ENCODE measurements at regions not wholly inside any gene's neighbourhood (a gene's known extent, or its start where the extent isn't known, plus 50 kb on each side); places are given as distances from the start of the nearest gene placed in this dataset.
"Not testable (repeated sequence)": the region's sequence is repeated elsewhere in the genome, so short reads cannot be mapped to it uniquely, and the experiment has no call there.

DNA sequence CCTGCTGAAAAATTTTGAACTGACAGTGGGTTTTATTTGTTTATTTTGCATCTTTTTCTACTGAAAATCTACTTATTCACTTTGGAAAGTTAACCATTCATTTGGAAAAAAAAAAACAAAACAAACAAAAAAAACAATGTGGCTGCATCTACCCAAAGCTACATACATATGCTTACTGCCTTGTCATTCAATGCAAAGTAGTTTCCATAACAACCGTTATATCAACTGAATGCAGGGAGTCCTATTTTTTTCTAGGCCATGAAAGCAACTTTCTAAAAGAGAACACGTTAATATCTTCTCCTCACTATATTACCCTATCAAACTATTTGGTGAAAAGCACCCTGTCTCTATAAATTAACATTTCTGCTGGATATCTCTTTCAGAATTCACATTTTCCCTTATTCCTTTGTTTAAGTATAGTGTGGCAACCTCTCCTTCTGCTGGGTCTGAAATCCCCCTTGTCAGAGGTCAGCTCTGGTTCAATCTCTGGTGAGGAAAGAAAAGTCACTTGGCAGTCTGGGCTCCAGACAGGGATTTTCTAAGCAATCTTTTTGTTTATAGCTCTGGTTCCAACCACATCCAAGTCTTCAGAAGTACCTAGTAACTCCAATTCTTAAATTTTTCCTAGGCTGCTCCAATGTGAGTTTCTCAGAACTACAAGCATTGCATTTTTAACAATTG, 528.4 kb upstream of the TOM1L1 start:
- no peak for DNase-seq

DNA sequence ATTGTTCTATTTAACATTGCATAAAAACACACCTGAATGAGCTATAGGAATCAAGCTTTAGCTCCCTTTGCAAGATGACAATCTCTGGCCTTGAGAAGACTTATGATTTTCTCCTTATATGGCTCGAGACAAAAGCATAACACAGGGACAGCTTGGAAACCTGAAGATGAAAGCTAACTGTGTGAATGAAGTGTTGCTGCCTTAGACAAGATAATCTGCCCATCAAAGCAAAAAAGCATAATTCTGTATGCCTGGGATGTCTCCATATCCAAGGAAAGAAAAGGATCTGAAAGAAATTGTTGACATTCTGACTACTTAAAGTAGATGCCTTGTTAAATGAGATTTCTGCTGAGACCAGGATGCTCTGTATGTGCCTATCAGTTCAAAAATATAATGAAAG, 526.7 kb upstream of the TOM1L1 start:
- no peak for DNase-seq

DNA sequence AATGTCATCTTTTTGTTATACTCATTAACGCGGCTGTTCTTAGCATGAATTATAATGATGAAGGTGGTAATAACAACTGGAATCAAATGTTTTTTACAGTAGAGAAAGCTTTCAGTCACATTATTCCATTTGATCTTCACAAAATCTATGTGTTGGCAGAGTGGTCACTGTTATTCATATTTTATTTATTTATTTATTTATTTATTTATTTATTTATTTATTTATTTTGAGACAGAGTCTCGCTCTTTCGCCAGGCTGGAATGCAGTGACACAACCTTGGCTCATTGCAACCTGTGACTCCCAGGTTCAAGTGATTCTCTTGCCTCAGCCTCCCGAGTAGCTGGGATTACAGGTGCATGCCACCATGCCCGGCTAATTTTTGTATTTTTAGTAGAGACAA, 524.2 kb upstream of the TOM1L1 start:
- not testable (repeated sequence) for DNase-seq

DNA sequence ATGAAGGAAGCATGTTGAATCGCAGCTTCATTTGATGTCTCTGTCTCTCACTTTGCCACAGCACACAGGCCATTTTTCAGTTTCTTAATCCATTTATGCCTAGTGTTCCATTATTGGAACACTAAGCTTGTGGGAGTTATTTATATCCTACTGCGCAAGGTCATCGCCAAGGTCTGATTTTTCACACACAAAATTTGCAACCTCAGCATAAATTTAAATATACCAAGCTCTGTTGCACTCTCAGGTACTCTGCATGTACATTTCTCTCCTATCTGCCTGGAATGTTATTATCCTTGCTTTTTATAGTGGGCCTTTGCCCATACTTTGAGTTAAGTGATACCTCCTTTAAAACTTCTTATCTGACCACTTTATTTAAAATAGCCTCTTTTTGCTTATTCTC, 519.2 kb upstream of the TOM1L1 start:
- DNase-seq: no peak

DNA sequence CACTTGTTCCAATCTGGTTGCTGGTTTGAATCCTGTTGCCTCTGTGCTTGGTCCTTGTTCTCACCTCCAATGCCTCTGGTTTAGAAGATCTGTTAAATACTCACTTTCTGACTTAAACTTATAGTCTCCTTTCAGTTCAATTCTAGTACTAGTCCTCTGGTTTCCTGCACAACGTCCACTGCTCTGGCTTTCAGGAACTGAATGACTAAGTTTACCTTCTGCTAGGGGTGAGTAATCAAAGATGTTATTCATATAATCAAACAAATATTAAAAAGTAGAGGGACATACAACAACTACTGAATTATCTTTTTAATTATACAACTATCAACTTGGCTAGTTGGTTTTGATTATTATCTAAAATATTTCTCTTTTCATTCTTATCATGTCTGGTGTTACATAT, 496.4 kb upstream of the TOM1L1 start:
- DNase-seq: no peak

DNA sequence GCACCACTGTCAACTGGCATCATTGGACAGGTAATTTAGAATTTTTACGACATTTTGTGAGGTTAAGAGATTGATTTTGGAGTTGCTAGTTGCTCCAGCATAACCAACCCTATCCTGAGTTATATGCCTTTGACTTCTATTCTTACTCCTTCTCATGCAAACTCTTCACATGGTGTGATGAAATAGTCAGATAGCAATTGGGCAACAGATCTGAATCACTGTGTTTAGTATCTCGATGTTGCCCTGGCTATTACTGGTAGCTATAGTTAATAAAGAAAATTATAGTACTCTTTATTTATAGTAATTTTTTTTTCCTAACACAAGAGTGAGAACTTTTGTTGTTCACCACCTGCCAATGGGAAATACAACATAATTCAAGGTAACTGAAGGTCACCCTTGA, 494.8 kb upstream of the TOM1L1 start:
- DNase-seq: no peak

DNA sequence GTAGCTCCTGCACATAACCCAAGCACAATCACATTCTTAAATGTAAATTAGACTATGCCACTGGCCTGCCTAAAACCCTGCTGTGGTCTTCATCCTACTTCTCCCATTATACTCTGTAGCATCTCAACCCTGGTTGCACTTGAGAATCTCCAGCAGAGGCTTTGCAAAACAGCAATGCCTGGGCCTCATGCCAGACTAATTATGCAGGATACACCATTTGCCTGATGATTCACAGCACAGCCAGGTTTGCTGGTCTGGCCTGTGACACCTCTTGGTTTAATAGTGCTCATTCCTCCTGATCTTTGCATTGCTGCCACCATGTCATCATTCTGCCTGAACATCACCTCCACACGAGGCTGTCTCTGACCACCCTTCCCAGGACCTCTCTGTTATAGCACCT, 491.9 kb upstream of the TOM1L1 start:
- DNase-seq: no peak

DNA sequence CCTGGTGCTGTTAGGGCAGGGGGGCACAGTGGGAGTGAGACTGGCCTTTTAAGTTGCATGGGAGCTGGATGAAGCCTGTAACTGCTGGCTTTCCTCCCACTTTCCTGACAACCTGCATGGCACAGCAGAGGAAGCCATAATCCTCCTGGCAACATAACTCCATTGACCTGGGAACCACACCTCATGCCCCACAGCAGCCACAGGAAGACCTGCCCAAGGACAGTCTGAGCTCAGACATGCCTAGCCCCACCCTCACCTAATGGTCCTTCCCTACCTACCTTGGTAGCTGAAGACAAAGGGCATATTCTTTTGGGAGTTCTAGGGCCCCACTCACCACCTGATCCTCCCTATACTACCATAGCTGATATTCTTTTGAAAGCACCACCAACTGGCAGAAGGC, 482.2 kb upstream of the TOM1L1 start:
- DNase-seq: no peak

DNA sequence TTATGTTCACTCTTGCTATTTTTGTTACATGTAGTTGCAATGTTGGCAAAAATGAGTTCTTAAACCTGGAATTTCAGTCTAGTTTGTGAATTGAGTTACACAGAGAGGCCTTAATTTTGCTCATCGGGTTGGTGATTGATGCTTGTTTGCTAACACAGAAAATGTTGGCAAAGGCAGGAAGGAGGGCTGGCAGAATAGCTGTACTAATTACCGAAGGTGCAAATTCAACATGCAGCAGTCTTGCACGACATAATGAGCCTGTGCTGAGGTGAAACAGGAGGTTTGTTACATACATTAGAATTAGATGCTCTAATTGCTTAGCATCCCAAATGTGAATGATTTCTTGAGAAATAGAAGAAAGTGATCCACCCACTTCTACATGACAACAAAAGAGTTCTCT, 475.0 kb upstream of the TOM1L1 start:
- DNase-seq: no peak

DNA sequence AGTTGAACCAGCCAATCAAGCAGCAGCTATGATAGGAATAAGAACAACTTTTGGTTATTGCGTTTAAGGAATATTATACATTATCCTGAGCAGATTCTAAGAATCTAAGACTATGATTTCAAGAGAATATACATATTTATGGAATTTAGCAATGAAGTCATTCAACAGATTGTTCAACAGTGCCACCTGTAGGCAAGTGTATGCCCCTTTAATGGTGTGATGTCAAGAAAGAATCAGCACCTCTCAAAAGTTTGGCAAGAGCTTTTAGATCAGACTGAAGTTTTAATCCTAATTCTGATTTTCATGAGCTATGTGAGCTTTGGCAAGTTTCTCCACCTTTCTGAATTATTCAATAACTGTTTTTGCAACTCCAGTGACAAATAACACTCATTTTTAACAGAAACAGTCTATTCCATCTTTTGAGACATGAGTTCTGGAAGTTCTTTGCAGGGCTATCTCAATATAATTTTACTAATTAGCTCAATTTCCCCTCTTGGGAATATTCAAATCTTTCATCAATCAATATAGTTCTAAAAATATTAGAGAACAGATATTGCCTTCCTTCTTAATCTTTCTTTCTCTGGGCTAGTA, 474.3 kb upstream of the TOM1L1 start:
- DNase-seq: peak in 1 of 2 experiments; percentile 0

DNA sequence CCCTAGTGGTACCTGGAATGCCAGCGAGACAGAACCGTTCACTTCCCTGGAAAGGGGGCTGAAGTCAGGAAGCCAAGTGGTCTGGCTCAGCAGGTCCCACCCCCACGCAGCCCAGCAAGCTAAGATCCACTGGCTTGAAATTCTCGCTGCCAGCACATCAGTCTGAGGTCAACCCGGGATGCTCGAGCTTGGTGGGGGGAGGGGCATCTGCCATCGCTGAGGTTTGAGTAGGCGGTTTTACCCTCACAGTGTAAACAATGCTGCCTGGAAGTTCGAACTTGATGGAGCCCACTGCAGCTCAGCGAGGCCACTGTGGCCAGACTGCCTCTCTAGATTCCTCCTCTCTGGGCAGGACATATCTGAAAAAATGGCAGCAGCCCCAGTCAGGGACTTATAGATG, 464.7 kb upstream of the TOM1L1 start:
- DNase-seq: no peak

DNA sequence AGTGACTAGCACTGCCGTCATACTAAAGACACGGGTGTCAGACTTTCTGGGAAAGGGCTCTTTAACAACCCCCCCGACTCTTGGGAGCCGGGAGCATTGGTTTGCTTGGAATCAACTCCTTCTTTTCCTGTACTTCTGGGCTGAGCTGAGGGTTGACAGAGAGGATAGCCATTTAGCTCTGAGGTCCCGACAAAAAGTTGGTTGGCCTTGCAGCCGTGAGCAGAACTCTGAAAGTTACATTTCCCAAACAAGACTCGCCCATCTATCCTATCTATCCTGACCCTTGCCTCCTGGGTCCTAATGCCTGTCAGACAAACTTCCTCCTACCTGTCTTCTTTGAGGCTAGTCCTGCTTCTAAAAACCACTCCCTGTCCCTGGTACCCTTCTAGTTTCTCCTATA, 460.8 kb upstream of the TOM1L1 start:
- no peak for DNase-seq

DNA sequence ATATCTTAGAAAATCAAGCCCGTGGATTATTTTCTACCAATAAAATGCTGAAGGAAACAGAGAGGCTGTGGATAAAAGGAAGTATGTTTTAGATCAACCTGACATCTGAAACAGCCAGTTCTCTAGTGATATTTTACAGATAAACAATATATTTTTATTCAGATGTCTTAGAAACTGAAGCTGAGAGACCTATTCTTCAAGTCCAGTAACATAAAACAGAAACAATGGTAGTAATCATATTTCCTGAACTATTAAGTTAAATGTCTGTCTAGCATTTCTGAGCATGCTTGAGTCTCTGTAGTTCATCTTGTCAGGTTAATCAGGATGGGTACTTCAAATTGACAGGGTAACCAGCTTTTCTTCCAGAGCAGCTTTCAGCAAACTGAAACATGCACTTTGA, 449.6 kb upstream of the TOM1L1 start:
- DNase-seq: no peak

DNA sequence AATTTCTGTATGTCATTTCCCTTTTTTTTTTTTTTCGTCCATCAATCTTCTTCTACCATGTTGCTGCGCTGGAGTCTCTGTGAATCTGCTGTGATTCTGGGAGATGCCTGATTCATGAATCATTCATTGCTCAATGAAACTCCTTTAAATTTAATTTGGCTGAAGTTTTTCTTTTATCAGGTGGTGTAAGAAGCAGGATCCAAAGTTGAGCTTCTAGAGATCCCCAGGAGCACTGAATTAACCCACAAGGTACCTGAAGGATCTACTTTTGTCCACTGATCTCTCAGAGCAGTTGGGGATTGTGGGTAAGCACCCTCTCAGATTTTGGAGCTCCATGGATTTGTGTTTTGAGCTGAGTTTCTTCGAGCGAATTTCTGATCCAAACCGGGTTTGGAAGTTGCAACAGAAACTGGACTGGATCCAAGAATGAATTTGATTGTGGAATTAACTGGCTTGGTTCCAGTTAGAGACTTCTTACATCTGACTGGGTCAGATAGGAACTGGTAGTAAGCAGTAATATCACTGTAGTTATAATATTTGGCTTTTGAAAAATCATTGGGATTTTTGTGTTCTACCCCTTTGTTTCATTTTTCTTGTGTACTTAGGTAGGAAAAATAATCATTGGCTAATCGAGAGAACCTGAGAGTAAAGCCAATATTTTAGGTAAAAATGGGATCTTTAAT, 447.8 kb upstream of the TOM1L1 start:
- no peak for DNase-seq

DNA sequence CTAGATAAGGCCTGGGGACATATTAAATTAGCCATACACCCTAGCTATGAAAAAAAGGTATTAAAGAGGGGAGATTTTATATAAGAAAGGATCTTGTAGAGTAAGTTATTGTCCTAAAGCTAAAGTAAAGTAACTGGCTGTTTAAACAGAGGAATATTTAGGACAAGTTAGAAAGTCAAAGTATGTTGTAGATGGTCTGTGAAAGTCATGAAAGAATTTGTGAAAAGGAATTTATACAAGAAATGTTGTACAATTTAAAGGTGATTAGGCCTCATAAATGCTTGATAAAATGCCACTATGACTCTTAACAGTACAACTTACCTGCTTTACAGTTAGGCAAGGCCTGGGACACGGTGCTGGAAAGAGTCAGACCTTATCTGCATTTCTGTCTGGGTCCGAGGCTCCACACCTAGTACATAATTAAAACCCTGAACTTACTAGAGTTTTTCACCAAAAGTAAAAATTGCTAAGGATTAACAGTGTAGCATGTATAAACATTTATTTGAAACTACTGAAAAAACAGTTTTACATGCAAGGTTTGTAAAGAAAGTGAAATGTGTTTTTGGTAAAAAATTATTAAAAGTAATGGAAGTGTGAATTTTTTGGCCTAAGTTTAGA, 445.3 kb upstream of the TOM1L1 start:
- no peak for DNase-seq

DNA sequence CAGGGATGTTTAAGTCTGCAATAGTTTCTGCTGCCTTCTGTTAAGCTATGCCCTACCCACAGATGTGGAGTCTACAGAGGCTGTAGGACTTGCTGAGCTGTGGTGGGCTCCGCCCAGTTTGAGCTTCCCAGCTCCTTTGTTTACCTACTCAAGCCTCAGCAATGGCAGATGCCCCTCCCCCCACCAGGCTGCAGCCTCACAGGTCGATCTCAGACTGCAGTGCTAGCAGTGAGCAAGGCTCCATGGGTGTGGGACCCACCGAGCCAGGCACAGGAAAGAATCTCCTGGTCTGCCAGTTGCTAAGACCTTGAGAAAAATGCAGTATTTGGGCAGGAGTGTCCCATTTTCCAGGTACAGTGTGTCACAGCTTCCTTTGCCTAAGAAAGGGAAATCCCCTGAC, 435.2 kb upstream of the TOM1L1 start:
- DNase-seq: not testable (repeated sequence)

DNA sequence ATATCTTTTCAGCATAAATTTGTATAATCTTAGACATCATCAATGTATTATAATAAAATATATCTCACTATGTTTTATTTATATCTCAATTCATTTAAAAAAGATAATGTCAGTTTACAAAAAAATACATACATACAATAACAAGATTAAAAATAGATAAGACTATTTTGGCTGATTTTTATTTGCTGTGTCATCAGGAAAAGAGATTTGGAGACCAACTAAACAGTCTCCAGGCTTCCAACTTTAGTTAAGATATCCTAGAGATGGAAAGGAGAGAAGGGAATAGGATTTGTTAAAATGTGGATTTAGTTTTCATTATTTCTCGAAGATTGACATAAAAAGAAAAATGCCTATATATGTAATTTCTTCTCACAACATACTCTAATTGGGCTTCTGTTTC, 433.8 kb upstream of the TOM1L1 start:
- no peak for DNase-seq

DNA sequence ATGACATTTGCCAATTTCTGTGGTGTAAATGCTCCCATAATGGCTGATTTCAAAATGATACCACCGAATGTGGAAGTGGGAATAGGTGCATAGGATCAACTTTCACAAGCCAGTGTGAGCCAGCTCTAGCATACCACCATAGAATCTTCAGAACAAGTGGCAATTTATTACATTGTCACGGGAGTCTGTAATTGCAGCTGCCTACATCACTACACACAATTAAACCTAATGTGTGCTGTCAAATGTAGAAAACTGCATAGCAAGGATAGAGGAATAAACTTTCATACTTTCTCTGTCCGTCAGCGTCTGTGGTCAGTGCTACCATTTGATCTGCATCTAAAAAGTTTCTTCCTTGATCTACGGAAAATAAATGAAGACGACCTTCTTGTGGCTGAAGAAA, 417.8 kb upstream of the TOM1L1 start:
- DNase-seq: no peak

DNA sequence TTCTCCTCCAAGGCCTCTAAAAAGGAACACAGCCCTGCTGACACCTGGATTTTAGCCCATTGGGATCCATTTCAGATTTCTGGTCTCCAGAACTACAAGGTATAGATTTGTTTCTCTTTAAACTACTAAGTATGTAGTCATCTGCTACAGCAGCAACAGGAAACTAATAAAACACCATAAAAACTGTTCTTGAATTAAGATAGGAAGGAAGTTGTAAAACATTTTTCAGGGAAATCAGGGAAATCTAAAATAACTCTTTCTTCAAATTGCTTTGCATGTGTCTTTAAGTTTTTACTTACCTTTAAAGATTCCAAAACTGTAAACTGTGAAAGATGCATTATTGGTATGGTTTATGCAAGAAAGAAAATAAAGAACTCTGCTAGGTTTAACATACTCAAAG, 407.0 kb upstream of the TOM1L1 start:
- no peak for DNase-seq

DNA sequence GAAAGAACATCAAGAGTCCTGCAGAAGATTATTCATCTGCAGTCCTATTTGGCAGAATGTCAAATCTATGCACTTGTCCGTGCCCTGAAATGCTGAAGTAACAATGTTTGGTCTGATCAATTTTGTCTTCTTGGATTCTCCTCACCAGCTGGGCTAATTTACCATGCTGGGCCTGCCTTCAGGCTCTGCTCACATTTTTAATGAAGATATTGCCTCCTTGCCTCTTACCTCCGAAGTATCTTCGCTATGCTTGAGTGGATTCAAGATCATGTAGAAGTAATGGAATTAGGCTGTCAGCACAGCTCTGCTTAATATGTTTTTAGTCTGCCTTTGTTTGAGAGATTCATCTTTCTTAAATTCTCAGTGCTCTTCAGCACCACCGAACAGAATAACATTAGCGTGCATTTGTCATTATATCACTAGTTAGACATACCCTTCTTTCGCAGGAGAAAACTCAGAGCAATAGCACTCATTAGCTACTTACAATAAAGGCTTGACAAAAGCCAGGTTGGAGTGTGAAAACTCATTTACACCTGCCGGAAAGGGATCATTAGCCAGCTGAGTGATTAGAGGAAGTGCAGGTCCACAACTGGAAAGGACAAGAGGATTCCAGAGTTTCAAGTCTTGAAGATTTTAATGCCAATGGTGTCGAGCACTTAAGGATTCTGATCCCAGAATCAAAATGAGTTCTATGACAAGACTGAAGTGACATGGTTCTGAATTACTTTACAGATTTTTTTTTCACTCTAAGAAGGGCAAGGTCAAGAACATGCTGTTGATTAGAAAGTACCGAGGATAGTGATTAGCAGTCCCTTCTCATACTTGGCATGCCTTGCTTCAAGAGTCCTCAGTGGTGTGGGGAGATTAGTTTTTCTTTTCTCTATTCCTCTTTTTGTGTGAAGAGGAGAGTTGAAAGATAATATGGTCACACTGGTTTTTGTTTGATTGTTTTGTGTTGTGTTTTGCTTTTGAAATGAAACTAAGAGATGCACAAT, 405.6 kb upstream of the TOM1L1 start:
- no peak for DNase-seq

DNA sequence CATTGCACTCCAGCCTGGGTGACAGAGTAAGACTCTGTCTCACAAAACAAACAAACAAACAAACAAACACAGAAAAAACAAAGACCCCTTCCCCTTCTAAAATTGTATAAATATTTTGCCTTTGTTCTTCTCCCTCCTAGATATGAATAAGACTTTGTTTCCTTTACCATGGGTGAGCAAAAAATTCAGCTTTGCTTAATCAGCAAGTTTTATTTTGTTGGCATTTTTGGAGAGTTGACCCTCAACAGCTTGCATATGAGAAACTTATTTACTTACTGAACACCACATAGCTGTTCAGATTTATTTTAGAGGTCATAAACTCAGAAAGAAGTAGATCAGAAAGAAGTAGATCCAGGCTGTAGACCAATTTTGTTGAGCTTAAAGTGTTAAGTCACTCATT, 395.2 kb upstream of the TOM1L1 start:
- DNase-seq: no peak

DNA sequence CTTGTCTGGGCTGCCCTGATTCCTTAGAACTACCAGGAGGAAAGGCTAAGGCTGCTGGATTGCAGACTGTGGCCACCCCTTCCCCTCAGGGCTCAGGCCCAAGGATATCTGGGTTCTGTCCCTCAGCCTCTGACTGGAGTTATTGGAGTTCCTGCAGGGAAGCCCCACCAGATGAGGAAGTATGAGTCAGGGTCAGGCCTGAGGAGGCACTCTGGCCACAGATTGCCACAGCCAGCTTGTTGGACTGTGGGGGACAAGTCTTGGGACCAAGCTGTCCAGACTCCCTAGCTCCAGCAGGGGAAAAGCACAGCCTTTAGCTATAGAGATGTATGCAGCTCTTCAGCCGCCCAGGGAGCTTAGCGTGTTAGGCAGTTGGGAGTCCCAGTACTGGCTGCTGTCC, 381.9 kb upstream of the TOM1L1 start:
- no peak for DNase-seq

DNA sequence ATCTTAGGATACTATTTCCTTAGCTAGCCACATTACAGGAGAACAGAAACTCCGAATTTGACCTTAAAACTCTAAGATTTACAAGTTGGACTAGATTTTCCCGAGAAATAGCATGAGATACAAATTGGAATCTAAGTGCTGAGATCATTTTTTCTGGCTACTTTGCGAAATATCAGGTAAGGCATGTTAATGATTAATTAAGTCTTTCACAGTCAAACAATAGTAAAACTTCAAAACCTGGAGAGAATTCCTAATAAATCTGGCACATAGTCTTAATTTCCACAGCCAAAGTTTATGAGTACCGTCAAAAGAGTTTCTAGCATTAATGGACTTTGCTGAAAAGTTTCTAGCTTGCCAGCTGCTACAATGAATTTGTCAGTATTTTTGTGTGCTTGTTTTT, 379.5 kb upstream of the TOM1L1 start:
- DNase-seq: no peak

Measured in NCI-H187 (cell line).